Karpas-422 (cell line): ENCODE measurements at regions not wholly inside any gene's neighbourhood (a gene's known extent, or its start where the extent isn't known, plus 50 kb on each side); places are given as distances from the start of the nearest gene placed in this dataset.

Experiments
- DNase-seq: peaks from one replicate; pipeline ENCODE4 v3.0.0-alpha.2; 2015
- H2AFZ ChIP-seq: fragments of 200-600 bp; sonication (generic); 2 replicates; pipeline ENCODE4 v1.6.1; 2014; ENCODE audit warnings: antibody characterized with exemption, low read length, mixed read lengths
- H3K27ac ChIP-seq: fragments of 200-600 bp; sonication (generic); 2 replicates; pipeline ENCODE4 v1.5.1; 2014; ENCODE audit warnings: mild to moderate bottlenecking, low read length, moderate library complexity
- H3K27me3 ChIP-seq: fragments of 200-600 bp; sonication (generic); 2 replicates; pipeline ENCODE4 v1.6.1; 2014; ENCODE audit warnings: low read length, mixed read lengths
- H3K36me3 ChIP-seq: fragments of 200-600 bp; sonication (generic); 2 replicates; pipeline ENCODE4 v1.6.1; 2014; ENCODE audit warnings: low read length, mixed read lengths; ENCODE audit not compliant: insufficient read depth
- H3K4me1 ChIP-seq: fragments of 200-600 bp; sonication (generic); 2 replicates; pipeline ENCODE4 v1.6.1; 2014; ENCODE audit warnings: mild to moderate bottlenecking, low read length, mixed read lengths
- H3K4me2 ChIP-seq: fragments of 200-600 bp; sonication (generic); 2 replicates; pipeline ENCODE4 v1.6.1; 2014; ENCODE audit warnings: low read length, low read depth, mild to moderate bottlenecking; ENCODE audit not compliant: poor library complexity, severe bottlenecking
- H3K4me3 ChIP-seq: fragments of 200-600 bp; sonication (generic); 2 replicates; pipeline ENCODE4 v1.5.1; 2014; ENCODE audit warnings: mild to moderate bottlenecking, antibody characterized with exemption, low read length, mixed read lengths
- H3K79me2 ChIP-seq: fragments of 200-600 bp; sonication (generic); 2 replicates; pipeline ENCODE4 v1.6.1; 2014; ENCODE audit warnings: mild to moderate bottlenecking, low read length, mixed read lengths
- H3K9ac ChIP-seq: fragments of 200-600 bp; sonication (generic); 2 replicates; pipeline ENCODE4 v1.6.0; 2014; ENCODE audit warnings: low read length
- H3K9me2 ChIP-seq: fragments of 200-600 bp; sonication (generic), shearing (Covaris generic); replicated peaks from 2 replicates; pipeline ENCODE4 v1.6.0; 2014; ENCODE audit warnings: mild to moderate bottlenecking, low read length, moderate library complexity; ENCODE audit not compliant: insufficient read depth
- H3K9me3 ChIP-seq: fragments of 300-700, 200-600 bp; sonication (generic); 2 replicates; pipeline ENCODE4 v1.6.1; 2014; ENCODE audit warnings: low read length, mixed read lengths
- H4K20me1 ChIP-seq: fragments of 200-600 bp; sonication (generic); 2 replicates; pipeline ENCODE4 v1.6.1; 2014; ENCODE audit warnings: mild to moderate bottlenecking, antibody characterized with exemption, low read length, low read depth; ENCODE audit not compliant: insufficient read depth

DNA sequence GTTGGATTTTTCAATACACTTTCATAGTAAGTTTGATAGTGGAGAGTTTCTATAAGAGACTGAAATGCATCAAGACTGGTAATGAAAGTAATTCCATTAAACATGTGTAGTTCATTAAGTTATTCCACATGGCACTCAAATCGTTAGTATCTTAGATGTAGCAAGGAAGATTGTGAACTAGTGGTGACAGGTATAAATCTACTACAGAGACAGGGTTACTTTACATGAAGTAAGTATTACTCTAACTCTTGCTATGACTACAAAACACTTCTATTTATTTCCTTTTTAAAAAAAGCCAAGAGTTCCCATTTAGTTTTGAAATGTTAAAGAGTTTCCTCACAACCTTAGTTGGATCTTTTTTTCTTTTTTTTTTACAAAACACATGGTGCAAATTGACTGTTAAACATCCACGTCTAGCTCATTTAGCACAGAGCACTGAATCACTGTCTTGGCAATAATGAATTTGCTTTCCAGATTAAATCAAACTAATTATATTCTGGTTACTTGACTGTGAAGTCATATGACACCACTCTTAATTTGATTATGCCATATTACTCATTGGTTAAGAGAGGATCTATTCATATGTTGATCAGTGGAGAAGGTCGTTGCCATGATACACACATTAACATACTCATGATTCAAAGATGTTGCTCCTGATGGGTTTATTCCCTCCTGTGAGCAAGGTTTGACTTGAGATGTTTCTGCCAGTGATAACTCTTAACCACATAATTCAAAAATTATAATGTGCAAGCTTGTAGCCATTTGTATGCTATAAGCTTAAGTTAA lies 644.8 kb downstream of the EFNA5 start:
- Histone ChIP-seq H3K4me3 (no peak overlapping the region), H3K36me3 (no peaks in the 10 kb centered on the region), H3K9ac (no peak overlapping the region), H3K4me2 (no peak overlapping the region), H3K9me3 (peaks cover 24% of the 10 kb centered on the region), H4K20me1 (no peaks in the 10 kb centered on the region), H2AFZ (no peak overlapping the region), H3K79me2 (no peaks in the 10 kb centered on the region), H3K9me2 (no peaks in the 10 kb centered on the region), H3K4me1 (no peaks in the 10 kb centered on the region), H3K27me3 (no peaks in the 10 kb centered on the region), H3K27ac (no peak overlapping the region)
- no peak for DNase-seq

DNA sequence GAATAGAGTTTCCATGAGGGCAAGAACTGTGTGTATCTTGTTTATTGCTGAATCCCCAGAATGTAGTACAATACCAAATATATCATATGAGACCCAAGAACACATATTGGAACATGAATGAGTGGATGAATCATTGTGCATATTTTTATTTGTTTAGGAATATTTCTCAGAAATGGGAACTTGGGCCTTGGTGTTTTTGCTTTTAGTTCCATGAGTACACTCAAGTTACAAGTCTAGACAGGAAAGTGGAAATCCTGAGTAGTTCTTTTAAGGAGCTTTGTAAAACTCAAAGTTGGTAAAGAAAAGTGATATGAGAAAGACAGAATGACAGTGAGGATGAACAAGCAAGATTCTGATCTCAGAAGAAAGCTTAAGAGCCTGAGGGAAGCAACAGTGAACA lies 647.0 kb downstream of the EFNA5 start:
- no peaks in the 10 kb centered on the region for H3K79me2 ChIP-seq
- no peak overlapping the region for H3K4me3 ChIP-seq
- H3K4me1 ChIP-seq, result no peaks in the 10 kb centered on the region
- H2AFZ ChIP-seq, result no peak overlapping the region
- no peak for DNase-seq
- H3K4me2 ChIP-seq, result no peak overlapping the region
- no peaks in the 10 kb centered on the region for H3K36me3 ChIP-seq
- no peaks in the 10 kb centered on the region for H3K27me3 ChIP-seq
- H3K9ac ChIP-seq, result no peak overlapping the region
- no peak overlapping the region for H3K27ac ChIP-seq
- H4K20me1 ChIP-seq, result no peaks in the 10 kb centered on the region
- H3K9me2 ChIP-seq, result no peaks in the 10 kb centered on the region
- peaks cover 13% of the 10 kb centered on the region for H3K9me3 ChIP-seq

DNA sequence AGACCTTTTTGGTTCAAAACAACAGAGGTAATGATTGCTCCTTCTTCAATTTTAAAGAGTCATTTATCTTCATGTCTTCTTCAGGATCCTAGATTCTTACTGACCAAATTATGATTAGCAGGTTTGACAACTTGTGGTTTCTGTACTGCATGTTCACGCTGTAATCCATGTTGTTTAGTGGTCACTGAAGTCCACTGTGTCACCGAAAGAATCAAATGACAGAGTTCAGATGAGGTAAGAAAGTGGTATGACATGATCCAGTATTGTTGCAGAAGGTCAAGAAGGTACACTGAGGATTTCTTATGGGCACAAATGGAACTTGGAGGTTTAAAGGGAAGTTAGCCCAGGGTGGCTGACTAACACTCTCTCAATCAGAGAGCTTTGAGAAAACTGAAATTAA lies 649.2 kb downstream of the EFNA5 start:
- H4K20me1 ChIP-seq, result no peaks in the 10 kb centered on the region
- H2AFZ ChIP-seq, result no peak overlapping the region
- no peak overlapping the region for H3K4me3 ChIP-seq
- H3K9ac ChIP-seq, result no peak overlapping the region
- H3K36me3 ChIP-seq, result no peaks in the 10 kb centered on the region
- no peak overlapping the region for H3K27ac ChIP-seq
- H3K9me2 ChIP-seq, result no peaks in the 10 kb centered on the region
- H3K27me3 ChIP-seq, result no peaks in the 10 kb centered on the region
- no peaks in the 10 kb centered on the region for H3K4me1 ChIP-seq
- H3K4me2 ChIP-seq, result no peak overlapping the region
- no peak for DNase-seq
- no peaks in the 10 kb centered on the region for H3K79me2 ChIP-seq
- H3K9me3 ChIP-seq, result peaks cover 12% of the 10 kb centered on the region

DNA sequence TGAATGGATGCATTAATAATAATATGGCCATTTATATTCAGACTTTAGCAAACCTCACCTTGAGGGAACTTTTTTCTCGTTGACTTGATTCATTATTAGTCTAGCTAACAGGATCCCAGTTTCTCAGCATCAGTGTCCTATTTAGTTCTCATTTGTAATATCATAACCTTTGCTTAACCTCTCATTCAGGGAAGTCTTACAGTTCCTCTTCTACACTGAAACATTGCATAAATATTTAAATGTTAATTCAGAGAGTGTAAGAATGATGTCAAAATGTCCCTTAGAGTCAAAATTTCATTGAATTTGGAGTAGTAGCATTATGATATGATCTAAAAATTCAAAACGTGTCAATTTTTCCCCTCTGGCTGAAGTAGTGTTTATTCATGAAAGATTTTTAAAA lies 650.1 kb downstream of the EFNA5 start:
- H2AFZ ChIP-seq, result no peak overlapping the region
- H4K20me1 ChIP-seq, result no peaks in the 10 kb centered on the region
- peaks cover 16% of the 10 kb centered on the region for H3K9me3 ChIP-seq
- no peaks in the 10 kb centered on the region for H3K36me3 ChIP-seq
- H3K27me3 ChIP-seq, result no peaks in the 10 kb centered on the region
- H3K4me1 ChIP-seq, result no peaks in the 10 kb centered on the region
- no peak overlapping the region for H3K9ac ChIP-seq
- H3K79me2 ChIP-seq, result no peaks in the 10 kb centered on the region
- H3K4me2 ChIP-seq, result no peak overlapping the region
- DNase-seq, result no peak
- H3K9me2 ChIP-seq, result no peaks in the 10 kb centered on the region
- H3K27ac ChIP-seq, result no peak overlapping the region
- H3K4me3 ChIP-seq, result no peak overlapping the region

DNA sequence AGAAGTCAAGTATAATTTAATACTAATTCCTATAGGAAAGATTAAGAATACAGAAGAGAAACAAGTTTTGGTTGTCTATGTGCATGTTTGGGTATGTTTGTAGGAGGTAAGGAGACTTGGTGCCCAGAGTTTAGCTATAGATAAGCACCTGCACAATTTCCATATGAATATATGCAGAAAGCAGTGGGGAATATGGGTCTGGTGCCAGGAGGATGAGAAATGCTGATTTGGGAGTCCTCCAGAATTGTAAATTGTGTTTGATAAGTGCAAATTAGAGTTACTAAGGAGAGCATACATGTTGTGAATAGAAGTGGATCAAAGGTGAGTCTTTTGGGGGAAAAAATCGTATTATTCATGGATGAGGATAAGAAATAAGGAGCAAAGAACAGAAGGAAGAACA lies 653.1 kb downstream of the EFNA5 start:
- H3K4me3 ChIP-seq, result no peak overlapping the region
- no peaks in the 10 kb centered on the region for H3K79me2 ChIP-seq
- no peak overlapping the region for H2AFZ ChIP-seq
- no peaks in the 10 kb centered on the region for H4K20me1 ChIP-seq
- H3K9ac ChIP-seq, result no peak overlapping the region
- peaks cover 25% of the 10 kb centered on the region for H3K9me3 ChIP-seq
- H3K27me3 ChIP-seq, result no peaks in the 10 kb centered on the region
- H3K27ac ChIP-seq, result no peak overlapping the region
- H3K9me2 ChIP-seq, result no peaks in the 10 kb centered on the region
- no peaks in the 10 kb centered on the region for H3K4me1 ChIP-seq
- DNase-seq, result no peak
- H3K36me3 ChIP-seq, result no peaks in the 10 kb centered on the region
- H3K4me2 ChIP-seq, result no peak overlapping the region

DNA sequence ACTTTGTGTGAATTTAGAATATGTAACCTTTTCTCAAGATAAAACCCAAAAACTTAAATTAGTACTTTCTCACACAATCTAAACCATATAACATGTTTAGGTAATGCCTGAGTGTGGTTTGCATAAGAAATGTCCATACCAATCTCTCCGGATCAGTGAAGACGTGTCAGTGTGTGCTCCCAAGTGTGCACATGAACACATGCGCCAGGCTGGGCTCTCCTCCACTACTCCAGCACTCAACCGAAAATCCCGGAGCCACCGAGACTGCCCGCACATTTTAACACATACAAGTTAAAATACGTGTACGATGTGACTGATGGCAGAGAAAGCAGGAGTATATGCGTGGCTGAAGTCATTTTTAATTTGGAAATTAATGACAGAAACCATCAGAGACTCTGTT lies 658.4 kb downstream of the EFNA5 start:
- H2AFZ ChIP-seq, result no peak overlapping the region
- H3K79me2 ChIP-seq, result no peaks in the 10 kb centered on the region
- H3K4me2 ChIP-seq, result no peak overlapping the region
- H3K36me3 ChIP-seq, result no peaks in the 10 kb centered on the region
- no peaks in the 10 kb centered on the region for H4K20me1 ChIP-seq
- no peak overlapping the region for H3K9ac ChIP-seq
- DNase-seq, result no peak
- 0 out of 2 replicates have a peak, but pooled peaks cover 3% of the 10 kb centered on the region for H3K9me2 ChIP-seq
- H3K4me3 ChIP-seq, result no peak overlapping the region
- H3K27me3 ChIP-seq, result no peaks in the 10 kb centered on the region
- H3K9me3 ChIP-seq, result peaks cover 27% of the 10 kb centered on the region
- H3K27ac ChIP-seq, result no peak overlapping the region
- H3K4me1 ChIP-seq, result no peaks in the 10 kb centered on the region

DNA sequence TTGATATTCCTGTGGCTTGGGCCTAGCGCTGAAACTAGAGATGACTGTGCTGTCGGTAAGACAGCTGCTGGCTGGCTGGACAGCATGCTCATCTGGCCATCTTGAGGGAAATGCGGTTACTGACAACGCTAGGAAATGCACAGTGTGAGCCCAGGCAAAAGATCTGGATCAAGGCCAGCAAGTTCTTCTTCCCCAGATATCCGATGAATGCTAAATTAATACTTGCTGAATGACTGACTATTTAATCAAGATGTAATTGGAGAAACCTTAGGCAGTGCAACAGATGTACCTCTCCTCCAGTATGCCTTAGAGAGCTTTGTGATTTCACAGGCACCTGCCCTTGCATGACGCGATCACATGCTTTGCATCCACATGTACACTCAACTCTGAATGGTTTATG lies 659.1 kb downstream of the EFNA5 start:
- Histone ChIP-seq H3K9me2 (0 out of 2 replicates have a peak, but pooled peaks cover 3% of the 10 kb centered on the region), H4K20me1 (no peaks in the 10 kb centered on the region), H2AFZ (no peak overlapping the region), H3K36me3 (no peaks in the 10 kb centered on the region), H3K79me2 (no peaks in the 10 kb centered on the region), H3K4me2 (no peak overlapping the region), H3K9ac (no peak overlapping the region), H3K4me3 (no peak overlapping the region), H3K9me3 (peaks cover 24% of the 10 kb centered on the region), H3K27me3 (no peaks in the 10 kb centered on the region), H3K27ac (no peak overlapping the region), H3K4me1 (no peaks in the 10 kb centered on the region)
- DNase-seq, result no peak

DNA sequence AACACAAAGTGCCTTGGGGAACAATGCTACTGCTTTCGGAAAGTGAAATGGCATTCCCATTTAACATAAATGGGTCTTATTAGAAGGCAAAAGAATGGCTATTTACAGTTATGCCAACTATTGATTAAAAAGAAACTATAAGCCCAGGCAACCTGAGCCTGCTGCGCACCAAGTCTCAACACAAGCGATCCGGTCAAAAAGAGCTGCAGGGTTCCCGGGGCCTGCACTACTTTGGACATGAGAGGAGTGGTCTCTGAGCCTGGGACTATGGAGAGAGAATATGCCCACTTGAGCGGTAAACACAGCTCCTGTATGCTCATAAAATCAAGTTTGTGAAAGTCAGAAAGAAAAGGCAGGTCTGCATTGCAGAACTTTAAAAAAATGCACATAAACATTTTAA lies 660.7 kb downstream of the EFNA5 start:
- no peaks in the 10 kb centered on the region for H3K79me2 ChIP-seq
- H3K4me1 ChIP-seq, result no peaks in the 10 kb centered on the region
- no peak overlapping the region for H2AFZ ChIP-seq
- H3K9me2 ChIP-seq, result 0 out of 2 replicates have a peak, but pooled peaks cover 3% of the 10 kb centered on the region
- no peak overlapping the region for H3K4me3 ChIP-seq
- peaks cover 15% of the 10 kb centered on the region for H3K9me3 ChIP-seq
- H4K20me1 ChIP-seq, result no peaks in the 10 kb centered on the region
- no peak overlapping the region for H3K27ac ChIP-seq
- no peaks in the 10 kb centered on the region for H3K36me3 ChIP-seq
- no peaks in the 10 kb centered on the region for H3K27me3 ChIP-seq
- H3K4me2 ChIP-seq, result no peak overlapping the region
- no peak overlapping the region for H3K9ac ChIP-seq
- DNase-seq, result no peak
